ENCODE measurements at regions not wholly inside any gene's neighbourhood (a gene's known extent, or its start where the extent isn't known, plus 50 kb on each side); places are given as distances from the start of the nearest gene placed in this dataset.
A peak's percentile ranks its signal among the peaks of the same experiment; 100 is the strongest.
"Not testable (repeated sequence)": the region's sequence is repeated elsewhere in the genome, so short reads cannot be mapped to it uniquely, and the experiment has no call there.

DNA sequence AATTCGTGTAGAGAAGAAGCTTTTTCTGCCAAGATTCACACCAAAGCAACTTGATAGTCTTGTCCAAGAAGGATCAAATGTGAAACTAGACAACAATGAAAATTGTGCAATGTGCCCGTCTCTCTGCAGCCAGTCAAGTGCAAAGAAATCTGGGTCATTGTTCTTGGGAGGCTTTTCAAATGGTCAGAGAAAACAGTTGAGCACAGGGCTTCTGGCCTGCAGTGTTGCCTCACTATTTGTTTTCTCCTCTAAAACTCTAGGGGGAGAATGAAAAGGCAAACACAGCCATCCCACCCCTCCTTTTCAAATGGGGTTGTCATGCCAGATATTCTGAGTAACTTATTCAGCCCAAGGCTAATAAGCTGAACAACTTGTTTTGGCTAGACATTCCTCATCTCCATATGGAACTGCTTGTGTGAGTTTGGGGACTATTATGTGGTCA is 417.6 kb upstream of the CDIN1 start:
- H3K9me3 Mint-ChIP-seq = peaks cover 5% of the 10 kb centered on the region
- TF ChIP-seq, protein P1, sequence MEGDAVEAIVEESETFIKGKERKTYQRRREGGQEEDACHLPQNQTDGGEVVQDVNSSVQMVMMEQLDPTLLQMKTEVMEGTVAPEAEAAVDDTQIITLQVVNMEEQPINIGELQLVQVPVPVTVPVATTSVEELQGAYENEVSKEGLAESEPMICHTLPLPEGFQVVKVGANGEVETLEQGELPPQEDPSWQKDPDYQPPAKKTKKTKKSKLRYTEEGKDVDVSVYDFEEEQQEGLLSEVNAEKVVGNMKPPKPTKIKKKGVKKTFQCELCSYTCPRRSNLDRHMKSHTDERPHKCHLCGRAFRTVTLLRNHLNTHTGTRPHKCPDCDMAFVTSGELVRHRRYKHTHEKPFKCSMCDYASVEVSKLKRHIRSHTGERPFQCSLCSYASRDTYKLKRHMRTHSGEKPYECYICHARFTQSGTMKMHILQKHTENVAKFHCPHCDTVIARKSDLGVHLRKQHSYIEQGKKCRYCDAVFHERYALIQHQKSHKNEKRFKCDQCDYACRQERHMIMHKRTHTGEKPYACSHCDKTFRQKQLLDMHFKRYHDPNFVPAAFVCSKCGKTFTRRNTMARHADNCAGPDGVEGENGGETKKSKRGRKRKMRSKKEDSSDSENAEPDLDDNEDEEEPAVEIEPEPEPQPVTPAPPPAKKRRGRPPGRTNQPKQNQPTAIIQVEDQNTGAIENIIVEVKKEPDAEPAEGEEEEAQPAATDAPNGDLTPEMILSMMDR (IDR thresholded peaks at IDR 0.05; ENCODE audit: unreplicated experiment in 3 of 3) = no peak
- H3K27me3 Mint-ChIP-seq (ENCODE audit: low read depth) = no peaks in the 10 kb centered on the region
- no peak overlapping the region for H3K27ac Mint-ChIP-seq
- no peak overlapping the region for H3K4me3 Mint-ChIP-seq
- H3K4me1 Mint-ChIP-seq = peaks cover 5% of the 10 kb centered on the region
- peaks cover 3% of the 10 kb centered on the region for H3K36me3 Mint-ChIP-seq (ENCODE audit: low read depth)

DNA sequence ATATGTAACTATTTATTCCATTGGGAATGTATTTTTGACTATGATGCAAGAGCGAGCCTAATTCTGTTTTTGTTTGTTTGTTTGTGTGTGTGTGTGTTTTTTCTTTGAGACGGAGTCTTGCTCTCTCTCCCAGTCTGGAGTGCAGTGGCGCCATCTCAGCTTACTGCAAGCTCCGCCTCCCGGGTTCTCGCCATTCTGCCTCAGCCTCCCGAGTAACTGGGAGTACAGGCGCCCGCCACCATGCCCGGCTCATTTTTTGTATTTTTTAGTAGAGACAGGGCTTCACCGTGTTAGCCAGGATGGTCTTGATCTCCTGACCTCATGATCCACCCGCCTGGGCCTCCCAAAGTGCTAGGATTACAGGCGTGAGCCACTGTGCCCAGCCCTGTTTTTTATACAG is 415.4 kb upstream of the CDIN1 start:
- not testable (repeated sequence) for H3K9me3 Mint-ChIP-seq; H3K27ac Mint-ChIP-seq; H3K36me3 Mint-ChIP-seq (ENCODE audit: low read depth); H3K4me3 Mint-ChIP-seq; H3K4me1 Mint-ChIP-seq; H3K27me3 Mint-ChIP-seq (ENCODE audit: low read depth)

DNA sequence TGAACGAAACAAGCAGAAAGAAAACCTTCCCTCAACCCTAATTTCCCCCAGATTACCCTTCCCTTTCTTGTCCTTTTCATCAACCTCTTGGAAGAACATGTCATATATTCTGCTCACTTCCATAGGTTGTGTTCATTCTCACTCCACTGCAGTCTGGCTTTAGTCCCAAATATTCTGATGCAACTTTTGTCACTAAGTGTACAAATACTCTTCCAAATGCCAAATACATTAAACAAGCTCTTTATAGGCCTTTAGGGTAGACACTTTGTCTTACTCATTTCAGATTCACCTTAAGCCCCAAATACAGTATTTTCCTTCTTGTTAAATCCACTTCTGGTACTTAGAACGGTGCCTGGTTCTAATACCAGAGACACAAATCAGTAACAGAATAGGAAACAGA is 406.5 kb upstream of the CDIN1 start:
- no peak overlapping the region for H3K4me3 Mint-ChIP-seq
- no peaks in the 10 kb centered on the region for H3K9me3 Mint-ChIP-seq
- H3K27ac Mint-ChIP-seq = no peak overlapping the region
- no peaks in the 10 kb centered on the region for H3K36me3 Mint-ChIP-seq (ENCODE audit: low read depth)
- no peaks in the 10 kb centered on the region for H3K27me3 Mint-ChIP-seq (ENCODE audit: low read depth)
- H3K4me1 Mint-ChIP-seq = peaks cover 26% of the 10 kb centered on the region
- TF ChIP-seq, protein P1 (IDR thresholded peaks at IDR 0.05; ENCODE audit: unreplicated experiment in 3 of 3) = no peak

DNA sequence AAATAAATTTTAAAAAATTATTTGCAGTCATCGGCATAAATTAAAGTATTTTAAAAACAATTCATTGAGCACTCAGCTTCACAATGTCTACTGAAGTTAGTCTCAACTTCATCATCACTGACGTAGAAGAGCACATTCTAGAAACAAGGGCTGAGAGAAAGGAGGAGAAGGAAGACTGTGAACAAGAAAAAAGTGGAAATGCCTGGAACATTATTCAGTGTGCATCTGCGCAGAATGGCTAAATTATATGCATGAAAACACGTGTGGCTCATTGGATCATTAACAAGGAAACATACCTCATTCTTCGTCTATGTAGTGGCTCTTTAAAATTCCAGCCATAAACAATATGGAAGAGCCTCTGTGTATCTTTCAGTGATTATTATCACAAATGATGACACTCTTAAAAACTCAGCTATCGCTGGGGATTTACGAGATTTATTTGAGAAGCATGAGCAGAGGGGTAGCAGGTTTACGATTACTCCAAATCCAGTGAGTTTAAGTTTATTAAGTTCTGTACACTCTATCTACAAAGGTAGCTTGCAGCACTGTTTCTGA is 404.2 kb upstream of the CDIN1 start:
- H3K4me3 Mint-ChIP-seq = no peak overlapping the region
- H3K27me3 Mint-ChIP-seq (ENCODE audit: low read depth) = no peaks in the 10 kb centered on the region
- TF ChIP-seq, protein P1 (IDR thresholded peaks at IDR 0.05; ENCODE audit: unreplicated experiment in 3 of 3) = no peak
- H3K4me1 Mint-ChIP-seq = peaks cover 37% of the 10 kb centered on the region
- H3K9me3 Mint-ChIP-seq = no peaks in the 10 kb centered on the region
- H3K36me3 Mint-ChIP-seq (ENCODE audit: low read depth) = no peaks in the 10 kb centered on the region
- H3K27ac Mint-ChIP-seq = peak overlapping the region; percentile 79 to 85 (median 79)

DNA sequence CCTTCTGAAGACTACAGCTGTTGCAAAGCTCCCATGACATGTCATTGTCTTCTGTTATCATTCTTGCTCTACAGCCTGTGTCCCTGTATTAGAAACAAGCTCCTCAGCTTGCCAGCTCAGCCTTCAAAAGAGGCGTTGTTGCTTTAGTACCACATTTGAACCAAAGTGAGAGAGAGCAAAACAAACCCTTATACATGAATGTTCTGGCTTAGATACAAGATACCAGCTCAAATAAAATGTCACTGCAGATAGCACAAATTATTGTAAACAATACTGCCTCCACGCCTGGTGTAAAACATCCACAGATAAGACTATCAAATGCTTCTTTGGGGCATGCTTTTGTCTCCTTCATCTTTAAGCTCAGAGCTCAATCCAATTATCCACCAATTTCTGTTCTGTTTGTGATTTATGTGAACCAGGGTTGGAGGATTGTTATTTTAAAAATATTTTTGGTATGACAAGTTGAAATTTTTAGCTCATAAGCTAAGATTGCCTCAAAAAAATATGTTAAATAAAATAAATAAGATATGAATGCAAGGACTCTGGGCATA is 403.6 kb upstream of the CDIN1 start:
- H3K27ac Mint-ChIP-seq = peak overlapping the region; percentile 79 to 85 (median 79)
- H3K9me3 Mint-ChIP-seq = no peaks in the 10 kb centered on the region
- no peaks in the 10 kb centered on the region for H3K27me3 Mint-ChIP-seq (ENCODE audit: low read depth)
- H3K4me1 Mint-ChIP-seq = peaks cover 37% of the 10 kb centered on the region
- no peaks in the 10 kb centered on the region for H3K36me3 Mint-ChIP-seq (ENCODE audit: low read depth)
- TF ChIP-seq, protein P1 (IDR thresholded peaks at IDR 0.05; ENCODE audit: unreplicated experiment in 3 of 3) = no peak
- H3K4me3 Mint-ChIP-seq = no peak overlapping the region

DNA sequence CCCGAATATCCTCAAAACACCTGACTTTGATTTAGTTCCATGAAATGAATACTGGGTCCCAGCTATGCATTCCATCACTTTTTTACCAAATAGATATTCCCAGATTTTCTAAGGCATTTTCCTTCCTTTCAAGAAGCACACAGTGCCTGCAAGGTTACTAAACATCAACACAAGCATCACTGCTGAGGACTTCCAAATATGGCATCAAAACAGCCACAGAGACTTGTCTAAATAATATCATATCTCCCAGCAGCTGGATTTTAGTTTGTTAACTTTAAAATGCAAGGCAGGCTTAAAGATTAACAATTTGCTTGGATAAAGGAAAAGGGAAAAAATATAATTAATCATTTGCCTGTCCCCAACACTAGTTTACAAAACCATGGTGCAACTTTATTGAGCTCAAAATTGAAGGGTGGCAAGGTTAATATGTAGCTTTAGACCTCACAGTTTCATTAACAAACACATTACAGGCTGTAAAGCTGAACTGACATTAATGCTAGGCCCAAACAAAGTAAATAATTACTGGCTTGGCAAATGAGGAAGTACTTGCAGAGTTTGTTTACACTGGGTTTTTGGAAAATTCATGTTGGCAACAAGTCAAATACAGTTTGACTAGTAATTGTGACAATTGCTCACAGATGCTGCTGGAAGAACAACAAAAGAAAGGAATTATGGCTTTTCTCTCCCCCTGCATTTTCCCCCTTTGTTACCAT is 401.7 kb upstream of the CDIN1 start:
- peaks cover 37% of the 10 kb centered on the region for H3K4me1 Mint-ChIP-seq
- no peak overlapping the region for H3K4me3 Mint-ChIP-seq
- TF ChIP-seq, protein P1 (IDR thresholded peaks at IDR 0.05; ENCODE audit: unreplicated experiment in 3 of 3) = no peak
- no peaks in the 10 kb centered on the region for H3K36me3 Mint-ChIP-seq (ENCODE audit: low read depth)
- peak overlapping the region; percentile 88 to 96 (median 92) for H3K27ac Mint-ChIP-seq
- H3K27me3 Mint-ChIP-seq (ENCODE audit: low read depth) = no peaks in the 10 kb centered on the region
- no peaks in the 10 kb centered on the region for H3K9me3 Mint-ChIP-seq

Data from nephron (organoid).